HepG2 (cell line): ENCODE measurements at regions not wholly inside any gene's neighbourhood (a gene's known extent, or its start where the extent isn't known, plus 50 kb on each side); places are given as distances from the start of the nearest gene placed in this dataset.

Experiments
- ATAC-seq: fragments of 200-7000 bp; cut with Tn5 transposase; 3 replicates; pipeline ENCODE4 v1.9.1; 2020; ENCODE audit warnings: mild to moderate bottlenecking, moderate library complexity
- BruUV-seq: library from RNA; stranded (reverse); fragments of 400-500 nt; replicated peaks from 2 replicates; lab custom pipeline; 2021; lab: Mats Ljungman, UMichigan
- CTCF ChIA-PET: fragments of 300-600 bp; formaldehyde crosslinking; extraction: SDS; loops from one replicate; lab custom pipeline; 2021; ENCODE audit warnings: low total read pairs, inconsistent platforms, low intra/inter-chr PET ratio; lab: Yijun Ruan, JAX
- POLR2A ChIA-PET: fragments of 350-600 bp; sonication (Branson Sonifier 250); formaldehyde crosslinking; loops from one replicate; lab custom pipeline; 2020; ENCODE audit warnings: antibody characterized with exemption, inconsistent platforms; lab: Yijun Ruan, JAX
- DNase-seq: peaks from one replicate; pipeline ENCODE4 v3.0.0-alpha.2; 2015; ENCODE audit warnings: low spot score
- FAIRE-seq: peaks from 3 replicates; lab custom pipeline; 2011; peaks lifted over from hg19 to GRCh38; lab: Jason Lieb, UNC
- H2AFZ ChIP-seq: one replicate; pipeline ENCODE4 v1.6.1; 2011; ENCODE audit warnings: low read length, inconsistent platforms
- H3K27ac ChIP-seq: fragments of 300-600 bp; 3 replicates; pipeline ENCODE4 v1.8.0; 2011; ENCODE audit warnings: mixed run types, mild to moderate bottlenecking, mixed read lengths, low read length, inconsistent platforms; ENCODE audit not compliant: insufficient read depth; ENCODE audit errors: extremely low read length
- H3K27me3 ChIP-seq, 2 experiments: fragments of 200-600 bp in 1 of 2; 2 replicates in 1 of 2; 3 replicates in 1 of 2; pipeline versions ENCODE4 v1.6.0 to v1.8.0; 2011; ENCODE audit warnings: low read length in 2 of 2, mild to moderate bottlenecking in 2 of 2, moderate library complexity in 2 of 2, inconsistent platforms in 1 of 2; ENCODE audit not compliant: insufficient read depth in 2 of 2, control insufficient read depth in 1 of 2
- H3K36me3 ChIP-seq, 2 experiments: fragments of 200-600 bp in 1 of 2; replicated peaks in 1 of 2; 2 replicates in 1 of 2; 3 replicates in 1 of 2; pipeline versions ENCODE4 v1.5.1 to v1.8.0; 2011; ENCODE audit warnings: low read length in 2 of 2, inconsistent platforms in 1 of 2; ENCODE audit not compliant: insufficient read depth in 2 of 2, control insufficient read depth in 1 of 2
- H3K4me1 ChIP-seq: 2 replicates; pipeline ENCODE4 v1.5.1; 2012; ENCODE audit warnings: low read length, inconsistent platforms; ENCODE audit not compliant: insufficient read depth
- H3K4me2 ChIP-seq: 2 replicates; pipeline ENCODE4 v1.6.0; 2011; ENCODE audit warnings: low read depth, low read length, inconsistent platforms
- H3K4me3 ChIP-seq, 3 experiments: fragments of 200-600 bp in 1 of 3; sonication (generic), shearing (Covaris generic) in 1 of 3; replicated peaks in 1 of 3; 2 replicates each; pipeline ENCODE4 v1.5.1; 2011 to 2016; ENCODE audit warnings: low read length in 3 of 3, inconsistent platforms in 2 of 3, low read depth in 2 of 3, mild to moderate bottlenecking in 2 of 3, control low read depth in 1 of 3, mixed read lengths in 1 of 3; ENCODE audit not compliant: insufficient read depth in 1 of 3
- H3K79me2 ChIP-seq: one replicate; pipeline ENCODE4 v1.6.1; 2011; ENCODE audit warnings: low read length, inconsistent platforms; ENCODE audit not compliant: insufficient read depth
- H3K9ac ChIP-seq: 2 replicates; pipeline ENCODE4 v1.6.0; 2011; ENCODE audit warnings: mild to moderate bottlenecking, low read depth, low read length, inconsistent platforms; ENCODE audit not compliant: insufficient read depth
- H3K9me3 ChIP-seq: 2 replicates; pipeline ENCODE4 v1.5.1; 2012; ENCODE audit warnings: mild to moderate bottlenecking, low read length
- H4K20me1 ChIP-seq: 2 replicates; pipeline ENCODE4 v1.6.0; 2011; ENCODE audit warnings: inconsistent platforms, mild to moderate bottlenecking, low read length, moderate library complexity; ENCODE audit not compliant: insufficient read depth
- ARNT2 ChIP-seq: sonication (generic); formaldehyde crosslinking; IDR thresholded peaks from 2 replicates; pipeline ENCODE4 v1.8.0; 2022; ENCODE audit warnings: mild to moderate bottlenecking, low read depth, missing genetic modification reagents, moderate library complexity
- GATAD1 ChIP-seq: IDR thresholded peaks from 2 replicates; pipeline ENCODE4 v1.6.1; 2016; ENCODE audit warnings: missing genetic modification reagents, missing compliant biosample characterization
- HNF4G ChIP-seq, 2 experiments: sonication (generic) in 1 of 2; formaldehyde crosslinking in 1 of 2; IDR thresholded peaks; 2 replicates each; pipeline versions ENCODE4 v1.4.0 to v1.6.1; 2011 to 2020; ENCODE audit warnings: borderline replicate concordance in 2 of 2, low read depth in 2 of 2, mild to moderate bottlenecking in 2 of 2, low read length in 1 of 2, missing genetic modification reagents in 1 of 2, moderate library complexity in 1 of 2
- HOXA7 ChIP-seq: sonication (generic); formaldehyde crosslinking; IDR thresholded peaks from 2 replicates; pipeline ENCODE4 v1.8.1; 2022; ENCODE audit warnings: mild to moderate bottlenecking, missing genetic modification reagents, moderate library complexity
- ISL2 ChIP-seq: sonication (generic); formaldehyde crosslinking; IDR thresholded peaks from 2 replicates; pipeline ENCODE4 v1.5.0; 2020; ENCODE audit warnings: missing genetic modification reagents
- MAFF ChIP-seq: IDR thresholded peaks from 2 replicates; pipeline ENCODE4 v1.6.1; 2011; ENCODE audit warnings: low read depth, low read length, improper control_type of control experiment
- MAFG ChIP-seq: sonication (generic); formaldehyde crosslinking; IDR thresholded peaks from 2 replicates; pipeline ENCODE4 v1.5.1; 2020; ENCODE audit warnings: mild to moderate bottlenecking, missing genetic modification reagents
- MAFK ChIP-seq, 2 experiments: IDR thresholded peaks in 1 of 2; conservative IDR thresholded peaks in 1 of 2; 2 replicates each; pipeline ENCODE4 v1.6.1; 2011; ENCODE audit warnings: improper control_type of control experiment in 2 of 2, low read length in 2 of 2
- ZBTB42 ChIP-seq: sonication (generic); formaldehyde crosslinking; IDR thresholded peaks from 2 replicates; pipeline ENCODE4 v1.5.0; 2020; ENCODE audit warnings: mild to moderate bottlenecking, missing genetic modification reagents
- ZFP82 ChIP-seq: sonication (generic); formaldehyde crosslinking; IDR thresholded peaks from 2 replicates; pipeline ENCODE4 v1.5.1; 2020; ENCODE audit warnings: mild to moderate bottlenecking, missing genetic modification reagents, borderline replicate concordance
- ZNF12 ChIP-seq: sonication (generic); formaldehyde crosslinking; IDR thresholded peaks from 2 replicates; pipeline ENCODE4 v1.5.0; 2020; ENCODE audit warnings: missing genetic modification reagents
- ZNF224 ChIP-seq: sonication (generic); formaldehyde crosslinking; IDR thresholded peaks from 2 replicates; pipeline ENCODE4 v1.5.0; 2020; ENCODE audit warnings: mild to moderate bottlenecking, missing genetic modification reagents
- ZNF33B ChIP-seq: sonication (generic); formaldehyde crosslinking; IDR thresholded peaks from 2 replicates; pipeline ENCODE4 v1.5.1; 2020; ENCODE audit warnings: mild to moderate bottlenecking, missing genetic modification reagents
- ZNF530 ChIP-seq: sonication (generic); formaldehyde crosslinking; IDR thresholded peaks from 2 replicates; pipeline ENCODE4 v1.5.0; 2020; ENCODE audit warnings: low read depth, mild to moderate bottlenecking, missing genetic modification reagents
- ZNF552 ChIP-seq: sonication (generic); formaldehyde crosslinking; IDR thresholded peaks from 2 replicates; pipeline ENCODE4 v1.9.0; 2022; ENCODE audit warnings: missing genetic modification reagents, mild to moderate bottlenecking, borderline replicate concordance
- ZNF567 ChIP-seq: sonication (generic); formaldehyde crosslinking; IDR thresholded peaks from 2 replicates; pipeline ENCODE4 v1.8.1; 2023; ENCODE audit warnings: mild to moderate bottlenecking, missing genetic modification reagents, borderline replicate concordance
- WGBS: methylation state at CpG from one replicate; pipeline ENCODE4 v1.1.6; 2017; ENCODE audit warnings: low lambda C conversion rate; 5-methylcytosine and 5-hydroxymethylcytosine counted together
- in situ Hi-C: cut with HindIII; loops from 2 replicates; pipeline ENCODE4 v1.10.0; 2017; ENCODE audit warnings: low pct_unique_long_range_greater_than_20kb; ENCODE audit not compliant: extremely low pct_ligation_motif_present
- intact Hi-C: fragments of 100-400 bp; cut with micrococcal nuclease; formaldehyde crosslinking; loops from one replicate; pipeline ENCODE4 v1.10.0; 2022; ENCODE audit not compliant: unreplicated experiment
- TF ChIP-seq, protein P1 (sequence below): IDR thresholded peaks from 2 replicates; pipeline ENCODE4 v1.4.0; 2020; ENCODE audit warnings: mild to moderate bottlenecking, missing genetic modification reagents
- TF ChIP-seq, protein P2 (sequence below): sonication (generic); formaldehyde crosslinking; IDR thresholded peaks from 2 replicates; pipeline ENCODE4 v1.5.1; 2020; ENCODE audit warnings: missing genetic modification reagents, mild to moderate bottlenecking, borderline replicate concordance

DNA sequence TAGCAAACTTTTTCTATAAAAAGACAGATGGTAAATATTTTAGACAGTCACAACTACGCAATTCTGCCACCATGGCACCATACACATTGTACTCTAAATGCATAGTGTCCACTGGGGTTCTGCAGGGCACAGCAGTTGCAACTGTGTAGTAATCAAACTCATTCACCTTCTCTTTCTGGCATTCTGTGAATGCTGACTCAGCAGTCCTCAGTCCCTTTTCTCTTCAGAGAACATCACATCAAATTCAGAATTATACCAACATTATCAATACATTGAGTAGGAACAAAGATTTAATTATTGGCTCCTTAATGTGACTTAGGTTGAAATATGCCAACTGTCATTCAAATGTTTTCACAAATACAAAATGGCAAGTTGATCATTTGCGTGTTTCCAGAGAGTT is 74.2 kb upstream of the N4BP1 start:
- Histone ChIP-seq H3K27ac (no peak overlapping the region), H3K4me3 (no peak overlapping the region), H4K20me1 (no peaks in the 10 kb centered on the region), H3K27me3 (no peaks in the 10 kb centered on the region; a peak in 1 of 5 replicates), H2AFZ (no peak overlapping the region), H3K9ac (no peak overlapping the region), H3K9me3 (no peaks in the 10 kb centered on the region), H3K36me3 (no peaks in the 10 kb centered on the region), H3K4me2 (no peak overlapping the region), H3K79me2 (no peaks in the 10 kb centered on the region), H3K4me1 (0 out of 2 replicates have a peak, but pooled peaks cover 6% of the 10 kb centered on the region)
- in situ Hi-C loops (no loop called here), intact Hi-C loops (no loop called here)
- DNase-seq: no peak
- no TSS peak for BruUV-seq
- FAIRE-seq: no peak
- POLR2A ChIA-PET: interaction anchor here (0.7 kb wide), 1 partner anchor 1823 kb away, joined by 3 read pairs; no protein-coding TSS in a partner anchor
- CTCF ChIA-PET: no interaction called here
- no peak for ATAC-seq
- WGBS: 70% methylated on average over 2 of the region's 2 CpGs
- TF ChIP-seq HNF4G (IDR thresholded peaks at IDR 0.05; ENCODE audit: borderline replicate concordance, low read depth, low read length) (no peak), HNF4G (CRISPR knock-in tag; IDR thresholded peaks at IDR 0.05; ENCODE audit: borderline replicate concordance, low read depth) (no peak), MAFF (peak; percentile 100), ISL2 (CRISPR knock-in tag) (no peak), GATAD1 (no peak), ZBTB42 (no peak), ARNT2 (CRISPR knock-in tag) (no peak), ZNF33B (CRISPR knock-in tag) (no peak), ZNF567 (CRISPR knock-in tag) (no peak), HOXA7 (no peak), ZNF530 (CRISPR knock-in tag) (no peak), ZNF552 (CRISPR knock-in tag) (no peak), ZNF224 (CRISPR knock-in tag) (no peak), ZFP82 (CRISPR knock-in tag) (no peak), MAFK (conservative IDR thresholded peaks at IDR 0.05 in 1 of 2, IDR thresholded peaks at IDR 0.05 in 1 of 2; ENCODE audit: low read length in 2 of 2) (peak; percentile 100), MAFG (CRISPR knock-in tag) (peak; percentile 34; the same call in 1 of the 2 replicates), ZNF12 (no peak)
- TF ChIP-seq, protein P1, sequence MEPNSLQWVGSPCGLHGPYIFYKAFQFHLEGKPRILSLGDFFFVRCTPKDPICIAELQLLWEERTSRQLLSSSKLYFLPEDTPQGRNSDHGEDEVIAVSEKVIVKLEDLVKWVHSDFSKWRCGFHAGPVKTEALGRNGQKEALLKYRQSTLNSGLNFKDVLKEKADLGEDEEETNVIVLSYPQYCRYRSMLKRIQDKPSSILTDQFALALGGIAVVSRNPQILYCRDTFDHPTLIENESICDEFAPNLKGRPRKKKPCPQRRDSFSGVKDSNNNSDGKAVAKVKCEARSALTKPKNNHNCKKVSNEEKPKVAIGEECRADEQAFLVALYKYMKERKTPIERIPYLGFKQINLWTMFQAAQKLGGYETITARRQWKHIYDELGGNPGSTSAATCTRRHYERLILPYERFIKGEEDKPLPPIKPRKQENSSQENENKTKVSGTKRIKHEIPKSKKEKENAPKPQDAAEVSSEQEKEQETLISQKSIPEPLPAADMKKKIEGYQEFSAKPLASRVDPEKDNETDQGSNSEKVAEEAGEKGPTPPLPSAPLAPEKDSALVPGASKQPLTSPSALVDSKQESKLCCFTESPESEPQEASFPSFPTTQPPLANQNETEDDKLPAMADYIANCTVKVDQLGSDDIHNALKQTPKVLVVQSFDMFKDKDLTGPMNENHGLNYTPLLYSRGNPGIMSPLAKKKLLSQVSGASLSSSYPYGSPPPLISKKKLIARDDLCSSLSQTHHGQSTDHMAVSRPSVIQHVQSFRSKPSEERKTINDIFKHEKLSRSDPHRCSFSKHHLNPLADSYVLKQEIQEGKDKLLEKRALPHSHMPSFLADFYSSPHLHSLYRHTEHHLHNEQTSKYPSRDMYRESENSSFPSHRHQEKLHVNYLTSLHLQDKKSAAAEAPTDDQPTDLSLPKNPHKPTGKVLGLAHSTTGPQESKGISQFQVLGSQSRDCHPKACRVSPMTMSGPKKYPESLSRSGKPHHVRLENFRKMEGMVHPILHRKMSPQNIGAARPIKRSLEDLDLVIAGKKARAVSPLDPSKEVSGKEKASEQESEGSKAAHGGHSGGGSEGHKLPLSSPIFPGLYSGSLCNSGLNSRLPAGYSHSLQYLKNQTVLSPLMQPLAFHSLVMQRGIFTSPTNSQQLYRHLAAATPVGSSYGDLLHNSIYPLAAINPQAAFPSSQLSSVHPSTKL (CRISPR knock-in tag): no peak
- TF ChIP-seq, protein P2, sequence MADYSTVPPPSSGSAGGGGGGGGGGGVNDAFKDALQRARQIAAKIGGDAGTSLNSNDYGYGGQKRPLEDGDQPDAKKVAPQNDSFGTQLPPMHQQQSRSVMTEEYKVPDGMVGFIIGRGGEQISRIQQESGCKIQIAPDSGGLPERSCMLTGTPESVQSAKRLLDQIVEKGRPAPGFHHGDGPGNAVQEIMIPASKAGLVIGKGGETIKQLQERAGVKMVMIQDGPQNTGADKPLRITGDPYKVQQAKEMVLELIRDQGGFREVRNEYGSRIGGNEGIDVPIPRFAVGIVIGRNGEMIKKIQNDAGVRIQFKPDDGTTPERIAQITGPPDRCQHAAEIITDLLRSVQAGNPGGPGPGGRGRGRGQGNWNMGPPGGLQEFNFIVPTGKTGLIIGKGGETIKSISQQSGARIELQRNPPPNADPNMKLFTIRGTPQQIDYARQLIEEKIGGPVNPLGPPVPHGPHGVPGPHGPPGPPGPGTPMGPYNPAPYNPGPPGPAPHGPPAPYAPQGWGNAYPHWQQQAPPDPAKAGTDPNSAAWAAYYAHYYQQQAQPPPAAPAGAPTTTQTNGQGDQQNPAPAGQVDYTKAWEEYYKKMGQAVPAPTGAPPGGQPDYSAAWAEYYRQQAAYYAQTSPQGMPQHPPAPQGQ (CRISPR knock-in tag): no peak
